H1 (cell line): ENCODE measurements at regions not wholly inside any gene's neighbourhood (a gene's known extent, or its start where the extent isn't known, plus 50 kb on each side); places are given as distances from the start of the nearest gene placed in this dataset.

Experiments used
- CTCF ChIA-PET: fragments of 300-600 bp; sonication (Branson Sonifier 250); formaldehyde crosslinking; loops from one replicate; lab custom pipeline; 2021; ENCODE audit not compliant: partially characterized antibody; lab: Charles Lee
- POLR2A ChIA-PET: fragments of 300-600 bp; sonication (Branson Sonifier 250); formaldehyde crosslinking; loops from one replicate; lab custom pipeline; 2021; ENCODE audit warnings: inconsistent platforms; ENCODE audit not compliant: partially characterized antibody; lab: Charles Lee
- DNase-seq, 2 experiments: peaks; one replicate each; pipeline versions ENCODE4 v3.0.0 to v3.0.0-alpha.2; 2010 to 2022; ENCODE audit warnings: low spot score in 2 of 2, low read depth in 1 of 2, mixed read lengths in 1 of 2
- FAIRE-seq: peaks from 2 replicates; lab custom pipeline; 2011; peaks lifted over from hg19 to GRCh38; lab: Jason Lieb, UNC
- H2AFZ ChIP-seq: 2 replicates; pipeline ENCODE4 v1.8.1; 2012; ENCODE audit warnings: low read length, inconsistent platforms
- H2AK5ac ChIP-seq: 2 replicates; pipeline ENCODE4 v1.6.1; 2013; ENCODE audit warnings: low read depth, low read length
- H2BK120ac ChIP-seq: replicated peaks from 2 replicates; pipeline ENCODE3; 2013; ENCODE audit warnings: low read depth, low read length, inconsistent platforms
- H2BK12ac ChIP-seq: 2 replicates; pipeline ENCODE4 v1.6.1; 2013; ENCODE audit warnings: low read depth, low read length
- H2BK15ac ChIP-seq: 2 replicates; pipeline ENCODE4 v1.6.1; 2013; ENCODE audit warnings: low read length
- H2BK20ac ChIP-seq: 2 replicates; pipeline ENCODE4 v1.6.1; 2013; ENCODE audit warnings: low read length
- H2BK5ac ChIP-seq: 2 replicates; pipeline ENCODE4 v1.6.1; 2013; ENCODE audit warnings: low read depth, low read length
- H3K14ac ChIP-seq: 2 replicates; pipeline ENCODE4 v1.6.1; 2013; ENCODE audit warnings: inconsistent platforms; ENCODE audit not compliant: insufficient read length
- H3K18ac ChIP-seq: 2 replicates; pipeline ENCODE4 v1.6.1; 2013; ENCODE audit warnings: low read length; ENCODE audit errors: extremely low read depth
- H3K23ac ChIP-seq: 2 replicates; pipeline ENCODE4 v1.6.1; 2013; ENCODE audit warnings: inconsistent platforms; ENCODE audit not compliant: insufficient read length
- H3K23me2 ChIP-seq: 2 replicates; pipeline ENCODE4 v1.6.1; 2013; ENCODE audit warnings: low read depth, low read length
- H3K27ac ChIP-seq: 2 replicates; pipeline ENCODE4 v1.6.1; 2011; ENCODE audit warnings: low read depth, low read length, inconsistent platforms
- H3K27me3 ChIP-seq, 4 experiments: replicated peaks in 1 of 4; 1 replicate in 1 of 4; 2 replicates in 3 of 4; pipeline versions ENCODE4 v1.6.1 to v1.8.1; 2011 to 2013; ENCODE audit warnings: low read length in 3 of 4, mild to moderate bottlenecking in 3 of 4, inconsistent platforms in 2 of 4, mixed read lengths in 2 of 4, moderate library complexity in 1 of 4; ENCODE audit not compliant: control insufficient read depth in 3 of 4, insufficient read depth in 3 of 4; ENCODE audit errors: extremely low read depth in 1 of 4
- H3K36me3 ChIP-seq, 4 experiments: 2 replicates each; pipeline versions ENCODE4 v1.6.1 to v1.8.1; 2011 to 2013; ENCODE audit warnings: mild to moderate bottlenecking in 4 of 4, low read length in 3 of 4, moderate library complexity in 2 of 4, control low read depth in 1 of 4, inconsistent platforms in 1 of 4; ENCODE audit not compliant: insufficient read depth in 4 of 4, control insufficient read depth in 2 of 4
- H3K4ac ChIP-seq: replicated peaks from 2 replicates; pipeline ENCODE3; 2013; ENCODE audit warnings: low read length, low read depth, mixed read lengths, inconsistent platforms; ENCODE audit not compliant: insufficient read length
- H3K4me1 ChIP-seq, 4 experiments: replicated peaks in 1 of 4; 1 replicate in 1 of 4; 2 replicates in 3 of 4; pipeline versions ENCODE4 v1.6.1 to v1.8.1; 2011 to 2013; ENCODE audit warnings: low read length in 3 of 4, inconsistent platforms in 2 of 4, mixed read lengths in 1 of 4; ENCODE audit not compliant: insufficient read depth in 4 of 4, control insufficient read depth in 3 of 4
- H3K4me2 ChIP-seq, 2 experiments: 2 replicates each; pipeline versions ENCODE4 v1.6.1 to v1.8.1; 2011 to 2013; ENCODE audit warnings: low read depth in 2 of 2, low read length in 2 of 2, control low read depth in 1 of 2, inconsistent platforms in 1 of 2, mild to moderate bottlenecking in 1 of 2; ENCODE audit not compliant: insufficient read depth in 1 of 2
- H3K4me3 ChIP-seq, 4 experiments: fragments of 200-600, 300-600 bp in 1 of 4; sonication (generic), shearing (Covaris generic), sonication (Bioruptor Twin) in 1 of 4; 2 replicates each; pipeline versions ENCODE4 v1.5.1 to v1.8.1; 2011 to 2016; ENCODE audit warnings: low read length in 4 of 4, low read depth in 3 of 4, control low read depth in 2 of 4, inconsistent platforms in 2 of 4, mild to moderate bottlenecking in 2 of 4, mixed read lengths in 1 of 4, moderate library complexity in 1 of 4; ENCODE audit not compliant: insufficient read depth in 2 of 4; ENCODE audit errors: extremely low read depth in 1 of 4
- H3K56ac ChIP-seq: replicated peaks from 2 replicates; pipeline ENCODE3; 2013; ENCODE audit warnings: low read depth, mild to moderate bottlenecking, mixed read lengths, low read length, inconsistent platforms; ENCODE audit not compliant: insufficient read length
- H3K79me1 ChIP-seq: 2 replicates; pipeline ENCODE4 v1.6.1; 2013; ENCODE audit warnings: low read depth, low read length, control low read depth
- H3K79me2 ChIP-seq, 2 experiments: 2 replicates each; pipeline versions ENCODE4 v1.6.1 to v1.8.1; 2012 to 2013; ENCODE audit warnings: low read length in 2 of 2, mild to moderate bottlenecking in 2 of 2, inconsistent platforms in 1 of 2; ENCODE audit not compliant: insufficient read depth in 2 of 2, control insufficient read depth in 1 of 2
- H3K9ac ChIP-seq, 4 experiments: replicated peaks in 1 of 4; 1 replicate in 1 of 4; 2 replicates in 3 of 4; pipeline versions ENCODE4 v1.6.1 to v1.8.1; 2011 to 2013; ENCODE audit warnings: low read depth in 3 of 4, low read length in 3 of 4, control low read depth in 2 of 4, mild to moderate bottlenecking in 2 of 4, moderate library complexity in 2 of 4, inconsistent platforms in 1 of 4; ENCODE audit errors: extremely low read depth in 1 of 4
- H3K9me3 ChIP-seq, 2 experiments: 2 replicates each; pipeline versions ENCODE4 v1.6.1 to v1.8.1; 2012 to 2013; ENCODE audit warnings: mild to moderate bottlenecking in 2 of 2, moderate library complexity in 2 of 2, control low read depth in 1 of 2, inconsistent platforms in 1 of 2, low read depth in 1 of 2, low read length in 1 of 2, mixed read lengths in 1 of 2; ENCODE audit not compliant: insufficient read depth in 2 of 2
- H4K20me1 ChIP-seq, 2 experiments: replicated peaks in 1 of 2; 2 replicates each; pipeline versions ENCODE3 to v1.8.1; 2011 to 2013; ENCODE audit warnings: inconsistent platforms in 2 of 2, low read length in 2 of 2, mild to moderate bottlenecking in 1 of 2; ENCODE audit not compliant: insufficient read depth in 2 of 2, control insufficient read depth in 1 of 2
- H4K5ac ChIP-seq: 2 replicates; pipeline ENCODE4 v1.6.1; 2013; ENCODE audit warnings: low read length, low read depth, mixed read lengths, inconsistent platforms; ENCODE audit not compliant: insufficient read length
- H4K8ac ChIP-seq: 2 replicates; pipeline ENCODE4 v1.8.0; 2013; ENCODE audit warnings: mild to moderate bottlenecking, moderate library complexity, low read length, inconsistent platforms; ENCODE audit not compliant: insufficient read depth; ENCODE audit errors: extremely low read depth
- H4K91ac ChIP-seq: replicated peaks from 2 replicates; pipeline ENCODE3; 2013; ENCODE audit warnings: low read length, mixed read lengths, inconsistent platforms; ENCODE audit not compliant: insufficient read length
- ATF3 ChIP-seq: IDR thresholded peaks from 2 replicates; pipeline ENCODE4 v1.6.1; 2011; ENCODE audit warnings: low read depth, mild to moderate bottlenecking, low read length; ENCODE audit not compliant: insufficient read depth
- CBX5 ChIP-seq: fragments of 300-800, 300-1000 bp; sonication (generic); IDR thresholded peaks from 2 replicates; pipeline ENCODE4 v1.7.1; 2016; ENCODE audit warnings: antibody characterized with exemption, low read length, low read depth
- CTBP2 ChIP-seq: IDR thresholded peaks from 2 replicates; pipeline ENCODE4 v1.7.0; 2011; ENCODE audit warnings: borderline replicate concordance, mild to moderate bottlenecking, moderate library complexity, mixed read lengths, low read length; ENCODE audit not compliant: insufficient read depth, insufficient read length
- EP300 ChIP-seq, 2 experiments: IDR thresholded peaks; 1 replicate in 1 of 2; 2 replicates in 1 of 2; pipeline ENCODE4 v1.6.1; 2011 to 2012; ENCODE audit warnings: low read depth in 2 of 2, low read length in 2 of 2, mild to moderate bottlenecking in 2 of 2, borderline replicate concordance in 1 of 2, inconsistent platforms in 1 of 2, moderate library complexity in 1 of 2
- KDM4A ChIP-seq: IDR thresholded peaks from one replicate; pipeline ENCODE4 v1.7.1; 2012; ENCODE audit warnings: low read depth, mild to moderate bottlenecking, moderate library complexity, low read length, inconsistent platforms; ENCODE audit not compliant: severe bottlenecking
- KDM5A ChIP-seq: fragments of 200-600 bp; IDR thresholded peaks from 2 replicates; pipeline ENCODE4 v1.7.1; 2012; ENCODE audit warnings: mild to moderate bottlenecking, low read length, inconsistent platforms, mixed read lengths
- MAFK ChIP-seq: IDR thresholded peaks from 2 replicates; pipeline ENCODE4 v1.6.1; 2012; ENCODE audit warnings: low read depth, mild to moderate bottlenecking, improper control_type of control experiment, low read length
- NRF1 ChIP-seq: IDR thresholded peaks from 2 replicates; pipeline ENCODE4 v1.6.1; 2011; ENCODE audit warnings: mild to moderate bottlenecking, low read depth, low read length, improper control_type of control experiment
- RFX5 ChIP-seq: IDR thresholded peaks from 2 replicates; pipeline ENCODE4 v1.6.1; 2011; ENCODE audit warnings: low read depth, low read length, improper control_type of control experiment, borderline replicate concordance
- SIX5 ChIP-seq: IDR thresholded peaks from 2 replicates; pipeline ENCODE4 v1.6.1; 2011; ENCODE audit warnings: mild to moderate bottlenecking, low read depth, low read length
- TCF12 ChIP-seq: IDR thresholded peaks from 2 replicates; pipeline ENCODE4 v1.6.1; 2011; ENCODE audit warnings: low read depth, mild to moderate bottlenecking, low read length
- WGBS, 2 experiments: shearing (Covaris generic) in 1 of 2; methylation state at CpG; one replicate each; pipeline versions ENCODE4 v1.1.6 to v1.1.7; 2013 to 2015; ENCODE audit warnings: low lambda C conversion rate in 2 of 2, mixed read lengths in 2 of 2, inconsistent platforms in 1 of 2, low coverage in 1 of 2, missing lambda C conversion rate in 1 of 2; ENCODE audit not compliant: insufficient replicate concordance in 2 of 2, insufficient coverage in 1 of 2, insufficient read length in 1 of 2; ENCODE audit errors: extremely low coverage in 1 of 2, missing lambda C conversion rate in 1 of 2; 5-methylcytosine and 5-hydroxymethylcytosine counted together
- TF ChIP-seq, protein P1 (sequence below): IDR thresholded peaks from 2 replicates; pipeline ENCODE4 v1.6.1; 2011; ENCODE audit warnings: low read length, improper control_type of control experiment

GRCh38 chr21:16218682-16219343, 489.0 kb downstream of the USP25 start:
- H3K4me2 ChIP-seq: no peak overlapping the region
- no peak overlapping the region for H3K27ac ChIP-seq
- H3K36me3 ChIP-seq: no peaks in the 10 kb centered on the region
- TF ChIP-seq CTBP2 (no peak), ATF3 (no peak), NRF1 (no peak), MAFK (no peak), SIX5 (no peak), EP300 (IDR thresholded peaks at IDR 0.05; ENCODE audit: borderline replicate concordance in 1 of 2, low read depth in 2 of 2, low read length in 2 of 2) (no peak), KDM5A (no peak), KDM4A (no peak), CBX5 (no peak), RFX5 (no peak), TCF12 (no peak)
- TF ChIP-seq, protein P1, sequence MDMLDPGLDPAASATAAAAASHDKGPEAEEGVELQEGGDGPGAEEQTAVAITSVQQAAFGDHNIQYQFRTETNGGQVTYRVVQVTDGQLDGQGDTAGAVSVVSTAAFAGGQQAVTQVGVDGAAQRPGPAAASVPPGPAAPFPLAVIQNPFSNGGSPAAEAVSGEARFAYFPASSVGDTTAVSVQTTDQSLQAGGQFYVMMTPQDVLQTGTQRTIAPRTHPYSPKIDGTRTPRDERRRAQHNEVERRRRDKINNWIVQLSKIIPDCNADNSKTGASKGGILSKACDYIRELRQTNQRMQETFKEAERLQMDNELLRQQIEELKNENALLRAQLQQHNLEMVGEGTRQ: no peak
- H3K4me1 ChIP-seq: no peaks in the 10 kb centered on the region
- no peak overlapping the region for H2BK12ac ChIP-seq
- no peak overlapping the region for H2AK5ac ChIP-seq
- ChIA-PET CTCF (no interaction called here), POLR2A (no interaction called here)
- WGBS, 2 experiments: 82% methylated on average over 4 of the region's 4 CpGs; no CpG with 5 or more reads in 1 of the 2 experiments
- no peak overlapping the region for H3K14ac ChIP-seq
- no peak overlapping the region for H2BK120ac ChIP-seq
- no peak overlapping the region for H3K4ac ChIP-seq
- no peaks in the 10 kb centered on the region for H4K20me1 ChIP-seq
- H3K56ac ChIP-seq: no peak overlapping the region
- no peak overlapping the region for H3K18ac ChIP-seq
- no peak overlapping the region for H2BK5ac ChIP-seq
- no peaks in the 10 kb centered on the region; the same call in 1 of the 2 replicates for H3K23me2 ChIP-seq
- H4K8ac ChIP-seq: no peak overlapping the region
- H3K27me3 ChIP-seq: no peaks in the 10 kb centered on the region
- H3K4me3 ChIP-seq: no peak overlapping the region
- no peak overlapping the region for H2BK15ac ChIP-seq
- DNase-seq: no peak
- no peak overlapping the region for H3K9ac ChIP-seq
- no peak overlapping the region for H4K91ac ChIP-seq
- H2BK20ac ChIP-seq: no peak overlapping the region
- no peak for FAIRE-seq
- no peak overlapping the region for H2AFZ ChIP-seq
- H3K9me3 ChIP-seq: no peaks in the 10 kb centered on the region
- no peaks in the 10 kb centered on the region for H3K79me1 ChIP-seq
- no peaks in the 10 kb centered on the region for H3K79me2 ChIP-seq
- no peak overlapping the region for H3K23ac ChIP-seq
- H4K5ac ChIP-seq: no peak overlapping the region
